ENCODE measurements at regions not wholly inside any gene's neighbourhood (a gene's known extent, or its start where the extent isn't known, plus 50 kb on each side); places are given as distances from the start of the nearest gene placed in this dataset.

DNA sequence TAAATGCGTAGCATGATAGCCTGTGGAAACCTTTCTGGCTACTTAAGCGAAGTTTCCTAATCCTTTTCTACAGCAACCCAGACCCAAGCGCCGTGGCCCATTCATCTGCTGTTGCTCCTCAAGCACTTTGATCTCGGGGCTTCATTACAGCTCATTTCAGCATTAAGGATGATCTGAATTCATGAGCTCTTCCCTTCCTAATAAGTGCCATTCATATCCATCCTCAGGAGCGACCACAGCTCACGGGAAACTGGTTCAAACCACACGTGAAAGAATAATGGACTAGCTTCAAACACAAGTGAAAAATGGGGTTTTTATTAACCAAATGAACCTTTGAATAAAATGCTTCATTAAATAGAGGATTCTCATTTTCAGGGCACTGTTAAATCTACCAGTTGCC, 202.6 kb upstream of the LEF1 start:
- Histone ChIP-seq H3K27me3 (ENCODE audit: control insufficient read depth, insufficient read depth, low read length, poor library complexity, severe bottlenecking) (no peaks in the 10 kb centered on the region), H3K27ac (ENCODE audit: low read depth, low read length) (no peak overlapping the region), H3K36me3 (ENCODE audit: control insufficient read depth, insufficient read depth, low read length) (no peaks in the 10 kb centered on the region), H3K9ac (ENCODE audit: extremely low read depth, low read length, poor library complexity, severe bottlenecking) (no peak overlapping the region), H3K9me3 (ENCODE audit: control insufficient read depth, low read length) (no peaks in the 10 kb centered on the region), H3K4me1 (ENCODE audit: control insufficient read depth, insufficient read depth, low read length) (no peaks in the 10 kb centered on the region), H3K4me3 (ENCODE audit: low read length) (no peak overlapping the region)
- TF ChIP-seq, protein P1, sequence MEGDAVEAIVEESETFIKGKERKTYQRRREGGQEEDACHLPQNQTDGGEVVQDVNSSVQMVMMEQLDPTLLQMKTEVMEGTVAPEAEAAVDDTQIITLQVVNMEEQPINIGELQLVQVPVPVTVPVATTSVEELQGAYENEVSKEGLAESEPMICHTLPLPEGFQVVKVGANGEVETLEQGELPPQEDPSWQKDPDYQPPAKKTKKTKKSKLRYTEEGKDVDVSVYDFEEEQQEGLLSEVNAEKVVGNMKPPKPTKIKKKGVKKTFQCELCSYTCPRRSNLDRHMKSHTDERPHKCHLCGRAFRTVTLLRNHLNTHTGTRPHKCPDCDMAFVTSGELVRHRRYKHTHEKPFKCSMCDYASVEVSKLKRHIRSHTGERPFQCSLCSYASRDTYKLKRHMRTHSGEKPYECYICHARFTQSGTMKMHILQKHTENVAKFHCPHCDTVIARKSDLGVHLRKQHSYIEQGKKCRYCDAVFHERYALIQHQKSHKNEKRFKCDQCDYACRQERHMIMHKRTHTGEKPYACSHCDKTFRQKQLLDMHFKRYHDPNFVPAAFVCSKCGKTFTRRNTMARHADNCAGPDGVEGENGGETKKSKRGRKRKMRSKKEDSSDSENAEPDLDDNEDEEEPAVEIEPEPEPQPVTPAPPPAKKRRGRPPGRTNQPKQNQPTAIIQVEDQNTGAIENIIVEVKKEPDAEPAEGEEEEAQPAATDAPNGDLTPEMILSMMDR (conservative IDR thresholded peaks at IDR 0.05), result no peak
- no peaks in the 10 kb centered on the region for H3K4me1 Mint-ChIP-seq
- H3K36me3 Mint-ChIP-seq (ENCODE audit: low read depth), result no peaks in the 10 kb centered on the region
- peaks cover 3% of the 10 kb centered on the region for H3K27me3 Mint-ChIP-seq (ENCODE audit: insufficient read depth)
- H3K4me3 Mint-ChIP-seq, result no peak overlapping the region
- H3K27ac Mint-ChIP-seq, result no peak overlapping the region
- WGBS, 2 experiments (ENCODE audit: insufficient coverage in 1 of 2, insufficient read length in 1 of 2), result 94 to 95% methylated on average over 6 to 8 of the region's 8 CpGs
- DNase-seq, result no peak
- peaks cover 7% of the 10 kb centered on the region for H3K9me3 Mint-ChIP-seq

DNA sequence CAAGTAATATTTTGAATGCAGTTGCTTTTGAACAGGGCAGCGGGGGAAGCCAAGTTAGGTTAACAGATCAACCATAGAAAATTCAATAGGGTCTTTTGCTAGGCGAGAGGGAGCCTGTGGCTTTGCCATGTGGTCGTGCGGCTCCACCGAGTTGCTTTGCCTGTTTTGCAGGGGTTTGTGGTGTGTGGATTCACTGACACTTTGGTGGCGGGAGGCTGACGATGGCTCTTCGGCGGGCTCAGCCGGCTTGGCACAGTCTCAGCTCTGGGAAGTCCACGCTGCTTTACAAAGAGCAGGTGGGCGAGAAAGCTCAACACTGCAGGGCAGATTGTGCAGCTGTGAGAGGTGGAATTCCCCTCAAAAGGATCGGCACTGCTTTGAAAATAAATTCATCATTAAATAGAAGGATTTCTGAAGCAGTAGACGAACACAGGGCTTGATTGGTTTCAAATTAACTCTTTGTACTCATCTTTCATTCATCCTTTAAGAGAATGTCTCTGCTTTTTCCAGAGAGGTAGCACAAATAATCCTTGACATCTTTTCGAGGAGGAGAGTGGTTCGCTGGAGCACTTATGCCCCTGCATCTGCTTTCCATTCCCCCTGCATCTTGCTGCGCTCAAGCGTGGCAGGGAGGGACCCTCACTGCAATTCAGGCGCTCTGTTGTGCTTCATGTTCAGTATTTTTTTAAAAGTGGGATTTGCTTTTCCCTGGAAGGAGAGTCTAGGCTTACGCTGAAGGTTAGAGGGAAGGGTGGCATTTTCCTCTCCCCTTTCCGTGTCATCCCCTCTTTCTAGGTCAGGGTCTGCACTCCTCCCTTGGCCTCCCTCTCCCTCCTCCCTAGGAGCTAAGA, 201.8 kb upstream of the LEF1 start:
- H3K27ac Mint-ChIP-seq, result no peak overlapping the region

DNA sequence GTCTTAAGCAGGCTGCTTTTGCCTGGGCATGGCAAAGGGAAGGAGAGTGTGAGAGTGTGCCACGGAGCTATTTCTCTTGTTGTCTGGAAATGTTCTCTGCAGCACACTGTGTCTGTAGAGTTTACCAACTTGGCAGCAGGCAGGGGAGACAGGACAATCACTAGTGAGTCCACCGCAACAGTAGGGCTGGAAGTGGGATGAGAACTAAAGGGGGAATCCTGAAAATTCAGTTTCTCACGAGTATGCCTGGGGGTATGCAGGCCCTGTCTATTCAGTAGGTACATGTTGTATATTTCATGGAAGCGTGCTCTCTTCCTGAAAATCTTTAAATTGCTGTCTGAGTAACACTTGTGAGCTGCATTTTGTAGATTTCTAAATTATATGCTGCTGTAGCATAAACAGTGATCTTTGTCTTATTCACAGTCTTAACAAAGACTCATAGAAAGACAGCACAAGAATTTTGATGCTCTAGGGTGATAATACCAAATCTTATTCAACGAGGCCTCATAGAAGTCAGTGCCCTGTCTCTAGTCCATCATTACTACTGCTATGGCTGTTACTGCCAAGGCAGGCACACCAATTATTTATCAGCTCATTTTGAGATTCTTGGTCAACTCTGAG, 200.4 kb upstream of the LEF1 start:
- peaks cover 3% of the 10 kb centered on the region for H3K27me3 Mint-ChIP-seq (ENCODE audit: insufficient read depth)
- DNase-seq, result no peak
- WGBS, 2 experiments (ENCODE audit: insufficient coverage in 1 of 2, insufficient read length in 1 of 2), result 90 to 92% methylated on average over 4 to 5 of the region's 5 CpGs
- no peaks in the 10 kb centered on the region for H3K4me1 ChIP-seq (ENCODE audit: control insufficient read depth, insufficient read depth, low read length)
- peaks cover 7% of the 10 kb centered on the region for H3K9me3 Mint-ChIP-seq
- no peak overlapping the region for H3K27ac Mint-ChIP-seq
- H3K4me1 Mint-ChIP-seq, result no peaks in the 10 kb centered on the region
- H3K27ac ChIP-seq (ENCODE audit: low read depth, low read length), result no peak overlapping the region
- TF ChIP-seq, protein P1 (conservative IDR thresholded peaks at IDR 0.05), result no peak
- no peak overlapping the region for H3K4me3 Mint-ChIP-seq
- no peak overlapping the region for H3K4me3 ChIP-seq (ENCODE audit: low read length)
- H3K36me3 Mint-ChIP-seq (ENCODE audit: low read depth), result no peaks in the 10 kb centered on the region
- H3K9me3 ChIP-seq (ENCODE audit: control insufficient read depth, low read length), result no peaks in the 10 kb centered on the region
- no peak overlapping the region for H3K9ac ChIP-seq (ENCODE audit: extremely low read depth, low read length, poor library complexity, severe bottlenecking)
- H3K27me3 ChIP-seq (ENCODE audit: control insufficient read depth, insufficient read depth, low read length, poor library complexity, severe bottlenecking), result no peaks in the 10 kb centered on the region
- no peaks in the 10 kb centered on the region for H3K36me3 ChIP-seq (ENCODE audit: control insufficient read depth, insufficient read depth, low read length)

More for the DNA sequence above, 201.8 kb upstream of the LEF1 start:
- Mint-ChIP-seq H3K27me3 (ENCODE audit: insufficient read depth) (peaks cover 3% of the 10 kb centered on the region), H3K9me3 (peaks cover 7% of the 10 kb centered on the region), H3K4me1 (no peaks in the 10 kb centered on the region), H3K4me3 (no peak overlapping the region), H3K36me3 (ENCODE audit: low read depth) (no peaks in the 10 kb centered on the region)
- no peaks in the 10 kb centered on the region for H3K4me1 ChIP-seq (ENCODE audit: control insufficient read depth, insufficient read depth, low read length)
- no peaks in the 10 kb centered on the region for H3K36me3 ChIP-seq (ENCODE audit: control insufficient read depth, insufficient read depth, low read length)
- TF ChIP-seq, protein P1 (conservative IDR thresholded peaks at IDR 0.05), result no peak
- no peak for DNase-seq
- H3K4me3 ChIP-seq (ENCODE audit: low read length), result no peak overlapping the region
- H3K9ac ChIP-seq (ENCODE audit: extremely low read depth, low read length, poor library complexity, severe bottlenecking), result no peak overlapping the region
- no peaks in the 10 kb centered on the region for H3K9me3 ChIP-seq (ENCODE audit: control insufficient read depth, low read length)
- H3K27me3 ChIP-seq (ENCODE audit: control insufficient read depth, insufficient read depth, low read length, poor library complexity, severe bottlenecking), result no peaks in the 10 kb centered on the region
- H3K27ac ChIP-seq (ENCODE audit: low read depth, low read length), result no peak overlapping the region
- WGBS, 2 experiments (ENCODE audit: insufficient coverage in 1 of 2, insufficient read length in 1 of 2), result 89 to 90% methylated on average over 5 to 21 of the region's 21 CpGs

Measured in endodermal cell (in vitro differentiated cells).